GM18951 (cell line): ENCODE measurements at regions not wholly inside any gene's neighbourhood (a gene's known extent, or its start where the extent isn't known, plus 50 kb on each side); places are given as distances from the start of the nearest gene placed in this dataset.
"Not testable (repeated sequence)": the region's sequence is repeated elsewhere in the genome, so short reads cannot be mapped to it uniquely, and the experiment has no call there.

Source experiments
- POLR2A ChIP-seq: IDR thresholded peaks from 4 replicates; pipeline ENCODE4 v1.6.1; 2011; ENCODE audit warnings: mild to moderate bottlenecking; ENCODE audit not compliant: insufficient read length, insufficient read depth; ENCODE audit errors: extremely low read depth
- in situ Hi-C: fragments of 300-500 bp; cut with MboI; formaldehyde crosslinking; loops from one replicate; pipeline ENCODE4 v1.12.0; 2022; ENCODE audit warnings: low sequenced_read_pairs, mixed read lengths, inconsistent platforms; ENCODE audit not compliant: unreplicated experiment

- in situ Hi-C loops, result no loop called here
- no peak for TF ChIP-seq POLR2A
Observed at GRCh38 chr3:177610686-177611633, 413.7 kb upstream of the TBL1XR1 start.

GRCh38 chr3:177611752-177612334, 414.6 kb upstream of the TBL1XR1 start:
- no peak for TF ChIP-seq POLR2A
- in situ Hi-C loops, result no loop called here

GRCh38 chr3:177613901-177614300, 416.6 kb upstream of the TBL1XR1 start:
- in situ Hi-C loops, result no loop called here

GRCh38 chr3:177615015-177615414, 417.7 kb upstream of the TBL1XR1 start:
- TF ChIP-seq POLR2A, result no peak
- in situ Hi-C loops, result no loop called here

More at GRCh38 chr3:177613901-177614300, 416.6 kb upstream of the TBL1XR1 start:
- TF ChIP-seq POLR2A, result no peak

GRCh38 chr3:177618873-177619733, 421.8 kb upstream of the TBL1XR1 start:
- no peak for TF ChIP-seq POLR2A
- in situ Hi-C loops, result no loop called here

- in situ Hi-C loops, result no loop called here
- no peak for TF ChIP-seq POLR2A
Observed at GRCh38 chr3:177620073-177620472, 422.8 kb upstream of the TBL1XR1 start.

GRCh38 chr3:177622520-177622919, 425.2 kb upstream of the TBL1XR1 start:
- in situ Hi-C loops, result no loop called here
- no peak for TF ChIP-seq POLR2A

GRCh38 chr3:177622982-177623617, 425.8 kb upstream of the TBL1XR1 start:
- no peak for TF ChIP-seq POLR2A
- in situ Hi-C loops, result no loop called here

- in situ Hi-C loops, result no loop called here
- no peak for TF ChIP-seq POLR2A
Observed at GRCh38 chr3:177624528-177625495, 427.5 kb upstream of the TBL1XR1 start.

GRCh38 chr3:177626045-177626444, 428.8 kb upstream of the TBL1XR1 start:
- no peak for TF ChIP-seq POLR2A
- in situ Hi-C loops, result no loop called here

GRCh38 chr3:177628095-177628719, 430.9 kb upstream of the TBL1XR1 start:
- in situ Hi-C loops, result not testable (repeated sequence)

GRCh38 chr3:177629276-177629675, 432.0 kb upstream of the TBL1XR1 start:
- TF ChIP-seq POLR2A, result no peak
- in situ Hi-C loops, result no loop called here
